ENCODE measurements at regions not wholly inside any gene's neighbourhood (a gene's known extent, or its start where the extent isn't known, plus 50 kb on each side); places are given as distances from the start of the nearest gene placed in this dataset.

DNA sequence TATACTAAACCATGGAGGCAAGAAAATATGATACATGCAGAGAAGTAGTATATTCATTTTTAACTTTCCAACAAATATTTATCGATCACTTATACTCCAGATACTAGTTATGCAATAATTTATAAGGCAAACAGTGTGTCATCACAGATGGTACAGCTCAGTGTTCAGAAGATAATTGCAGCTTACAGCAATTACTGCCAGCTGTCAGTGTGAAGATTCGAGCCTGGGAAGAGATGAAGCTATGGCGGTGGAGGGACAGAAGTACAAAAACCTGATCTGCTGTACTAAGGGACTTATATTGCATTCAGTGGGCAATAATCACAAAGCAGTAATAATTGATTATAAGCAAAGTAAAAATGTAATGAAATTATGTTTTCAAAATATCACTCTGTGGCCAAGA, 170.6 kb upstream of the EPHA3 start:
- Mint-ChIP-seq H3K4me1 (no peaks in the 10 kb centered on the region), H3K27ac (no peak overlapping the region), H3K36me3 (no peaks in the 10 kb centered on the region), H3K27me3 (ENCODE audit: low read depth) (no peaks in the 10 kb centered on the region), H3K4me3 (no peak overlapping the region), H3K9me3 (no peaks in the 10 kb centered on the region)
- ChIA-PET POLR2A (no interaction called here), CTCF (no interaction called here)
- ATAC-seq (no peak), DNase-seq (ENCODE audit: low spot score) (no peak)
- TF ChIP-seq SP1 (CRISPR knock-in tag; conservative IDR thresholded peaks at IDR 0.05) (no peak), KAT7 (CRISPR knock-in tag; IDR thresholded peaks at IDR 0.05; ENCODE audit: borderline replicate concordance) (no peak), OVOL2 (CRISPR knock-in tag; IDR thresholded peaks at IDR 0.05; ENCODE audit: borderline replicate concordance) (no peak), PRDM15 (CRISPR knock-in tag; IDR thresholded peaks at IDR 0.05) (no peak), SMAD3 (CRISPR knock-in tag; IDR thresholded peaks at IDR 0.05; ENCODE audit: borderline replicate concordance) (no peak)
- TF ChIP-seq, protein P1, sequence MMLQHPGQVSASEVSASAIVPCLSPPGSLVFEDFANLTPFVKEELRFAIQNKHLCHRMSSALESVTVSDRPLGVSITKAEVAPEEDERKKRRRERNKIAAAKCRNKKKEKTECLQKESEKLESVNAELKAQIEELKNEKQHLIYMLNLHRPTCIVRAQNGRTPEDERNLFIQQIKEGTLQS (CRISPR knock-in tag; conservative IDR thresholded peaks at IDR 0.05), result no peak
- TF ChIP-seq, protein P2, sequence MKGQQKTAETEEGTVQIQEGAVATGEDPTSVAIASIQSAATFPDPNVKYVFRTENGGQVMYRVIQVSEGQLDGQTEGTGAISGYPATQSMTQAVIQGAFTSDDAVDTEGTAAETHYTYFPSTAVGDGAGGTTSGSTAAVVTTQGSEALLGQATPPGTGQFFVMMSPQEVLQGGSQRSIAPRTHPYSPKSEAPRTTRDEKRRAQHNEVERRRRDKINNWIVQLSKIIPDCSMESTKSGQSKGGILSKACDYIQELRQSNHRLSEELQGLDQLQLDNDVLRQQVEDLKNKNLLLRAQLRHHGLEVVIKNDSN (CRISPR knock-in tag; IDR thresholded peaks at IDR 0.05), result no peak
- TF ChIP-seq, protein P3, sequence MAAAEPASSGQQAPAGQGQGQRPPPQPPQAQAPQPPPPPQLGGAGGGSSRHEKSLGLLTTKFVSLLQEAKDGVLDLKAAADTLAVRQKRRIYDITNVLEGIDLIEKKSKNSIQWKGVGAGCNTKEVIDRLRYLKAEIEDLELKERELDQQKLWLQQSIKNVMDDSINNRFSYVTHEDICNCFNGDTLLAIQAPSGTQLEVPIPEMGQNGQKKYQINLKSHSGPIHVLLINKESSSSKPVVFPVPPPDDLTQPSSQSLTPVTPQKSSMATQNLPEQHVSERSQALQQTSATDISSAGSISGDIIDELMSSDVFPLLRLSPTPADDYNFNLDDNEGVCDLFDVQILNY (CRISPR knock-in tag; IDR thresholded peaks at IDR 0.05), result no peak

- ATAC-seq, result no peak
- Mint-ChIP-seq H3K4me3 (no peak overlapping the region), H3K27ac (no peak overlapping the region), H3K27me3 (ENCODE audit: low read depth) (no peaks in the 10 kb centered on the region), H3K9me3 (no peaks in the 10 kb centered on the region), H3K36me3 (no peaks in the 10 kb centered on the region), H3K4me1 (no peaks in the 10 kb centered on the region)
- POLR2A ChIA-PET, result no interaction called here
- no peak for DNase-seq (ENCODE audit: low spot score)
- CTCF ChIA-PET, result no interaction called here
- TF ChIP-seq IRF2 (CRISPR knock-in tag; IDR thresholded peaks at IDR 0.05; ENCODE audit: borderline replicate concordance, low read depth) (no peak), ZNF281 (CRISPR knock-in tag; IDR thresholded peaks at IDR 0.05) (no peak), MYBL2 (CRISPR knock-in tag; IDR thresholded peaks at IDR 0.05) (no peak), MXD4 (CRISPR knock-in tag; IDR thresholded peaks at IDR 0.05; ENCODE audit: borderline replicate concordance) (no peak), ZNF416 (CRISPR knock-in tag; IDR thresholded peaks at IDR 0.05) (no peak), ZNF396 (CRISPR knock-in tag; IDR thresholded peaks at IDR 0.05; ENCODE audit: borderline replicate concordance) (no peak), HMGA2 (CRISPR knock-in tag; IDR thresholded peaks at IDR 0.05) (no peak)
- TF ChIP-seq, protein P4, sequence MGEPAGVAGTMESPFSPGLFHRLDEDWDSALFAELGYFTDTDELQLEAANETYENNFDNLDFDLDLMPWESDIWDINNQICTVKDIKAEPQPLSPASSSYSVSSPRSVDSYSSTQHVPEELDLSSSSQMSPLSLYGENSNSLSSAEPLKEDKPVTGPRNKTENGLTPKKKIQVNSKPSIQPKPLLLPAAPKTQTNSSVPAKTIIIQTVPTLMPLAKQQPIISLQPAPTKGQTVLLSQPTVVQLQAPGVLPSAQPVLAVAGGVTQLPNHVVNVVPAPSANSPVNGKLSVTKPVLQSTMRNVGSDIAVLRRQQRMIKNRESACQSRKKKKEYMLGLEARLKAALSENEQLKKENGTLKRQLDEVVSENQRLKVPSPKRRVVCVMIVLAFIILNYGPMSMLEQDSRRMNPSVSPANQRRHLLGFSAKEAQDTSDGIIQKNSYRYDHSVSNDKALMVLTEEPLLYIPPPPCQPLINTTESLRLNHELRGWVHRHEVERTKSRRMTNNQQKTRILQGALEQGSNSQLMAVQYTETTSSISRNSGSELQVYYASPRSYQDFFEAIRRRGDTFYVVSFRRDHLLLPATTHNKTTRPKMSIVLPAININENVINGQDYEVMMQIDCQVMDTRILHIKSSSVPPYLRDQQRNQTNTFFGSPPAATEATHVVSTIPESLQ (CRISPR knock-in tag; IDR thresholded peaks at IDR 0.05), result no peak
- TF ChIP-seq, protein P5, sequence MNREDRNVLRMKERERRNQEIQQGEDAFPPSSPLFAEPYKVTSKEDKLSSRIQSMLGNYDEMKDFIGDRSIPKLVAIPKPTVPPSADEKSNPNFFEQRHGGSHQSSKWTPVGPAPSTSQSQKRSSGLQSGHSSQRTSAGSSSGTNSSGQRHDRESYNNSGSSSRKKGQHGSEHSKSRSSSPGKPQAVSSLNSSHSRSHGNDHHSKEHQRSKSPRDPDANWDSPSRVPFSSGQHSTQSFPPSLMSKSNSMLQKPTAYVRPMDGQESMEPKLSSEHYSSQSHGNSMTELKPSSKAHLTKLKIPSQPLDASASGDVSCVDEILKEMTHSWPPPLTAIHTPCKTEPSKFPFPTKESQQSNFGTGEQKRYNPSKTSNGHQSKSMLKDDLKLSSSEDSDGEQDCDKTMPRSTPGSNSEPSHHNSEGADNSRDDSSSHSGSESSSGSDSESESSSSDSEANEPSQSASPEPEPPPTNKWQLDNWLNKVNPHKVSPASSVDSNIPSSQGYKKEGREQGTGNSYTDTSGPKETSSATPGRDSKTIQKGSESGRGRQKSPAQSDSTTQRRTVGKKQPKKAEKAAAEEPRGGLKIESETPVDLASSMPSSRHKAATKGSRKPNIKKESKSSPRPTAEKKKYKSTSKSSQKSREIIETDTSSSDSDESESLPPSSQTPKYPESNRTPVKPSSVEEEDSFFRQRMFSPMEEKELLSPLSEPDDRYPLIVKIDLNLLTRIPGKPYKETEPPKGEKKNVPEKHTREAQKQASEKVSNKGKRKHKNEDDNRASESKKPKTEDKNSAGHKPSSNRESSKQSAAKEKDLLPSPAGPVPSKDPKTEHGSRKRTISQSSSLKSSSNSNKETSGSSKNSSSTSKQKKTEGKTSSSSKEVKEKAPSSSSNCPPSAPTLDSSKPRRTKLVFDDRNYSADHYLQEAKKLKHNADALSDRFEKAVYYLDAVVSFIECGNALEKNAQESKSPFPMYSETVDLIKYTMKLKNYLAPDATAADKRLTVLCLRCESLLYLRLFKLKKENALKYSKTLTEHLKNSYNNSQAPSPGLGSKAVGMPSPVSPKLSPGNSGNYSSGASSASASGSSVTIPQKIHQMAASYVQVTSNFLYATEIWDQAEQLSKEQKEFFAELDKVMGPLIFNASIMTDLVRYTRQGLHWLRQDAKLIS (CRISPR knock-in tag; IDR thresholded peaks at IDR 0.05; ENCODE audit: borderline replicate concordance), result no peak
- TF ChIP-seq, protein P6, sequence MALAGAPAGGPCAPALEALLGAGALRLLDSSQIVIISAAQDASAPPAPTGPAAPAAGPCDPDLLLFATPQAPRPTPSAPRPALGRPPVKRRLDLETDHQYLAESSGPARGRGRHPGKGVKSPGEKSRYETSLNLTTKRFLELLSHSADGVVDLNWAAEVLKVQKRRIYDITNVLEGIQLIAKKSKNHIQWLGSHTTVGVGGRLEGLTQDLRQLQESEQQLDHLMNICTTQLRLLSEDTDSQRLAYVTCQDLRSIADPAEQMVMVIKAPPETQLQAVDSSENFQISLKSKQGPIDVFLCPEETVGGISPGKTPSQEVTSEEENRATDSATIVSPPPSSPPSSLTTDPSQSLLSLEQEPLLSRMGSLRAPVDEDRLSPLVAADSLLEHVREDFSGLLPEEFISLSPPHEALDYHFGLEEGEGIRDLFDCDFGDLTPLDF (CRISPR knock-in tag; IDR thresholded peaks at IDR 0.05), result no peak
- TF ChIP-seq, protein P1 (CRISPR knock-in tag; conservative IDR thresholded peaks at IDR 0.05), result no peak
Observed at GRCh38 chr3:88940296-88940695, 167.1 kb upstream of the EPHA3 start.

Measured in WTC11 (cell line).